Common myeloid progenitor, CD34-positive (primary cell): ENCODE measurements at regions not wholly inside any gene's neighbourhood (a gene's known extent, or its start where the extent isn't known, plus 50 kb on each side); places are given as distances from the start of the nearest gene placed in this dataset.

Source experiments
- CTCF ChIA-PET: fragments of 350-600 bp; sonication (Branson Sonifier 250); formaldehyde crosslinking; loops from one replicate; lab custom pipeline; 2021; ENCODE audit warnings: antibody characterized with exemption; lab: Charles Lee
- POLR2A ChIA-PET: fragments of 350-600 bp; sonication (Branson Sonifier 250); formaldehyde crosslinking; loops from one replicate; lab custom pipeline; 2021; ENCODE audit warnings: antibody characterized with exemption; lab: Charles Lee
- DNase-seq, 3 donors: peaks; one replicate each; pipeline versions ENCODE4 v3.0.0 to v3.0.0-alpha.2; 2013
- H3K27ac ChIP-seq, 2 experiments: 1 replicate in 1 of 2; 2 replicates in 1 of 2; pipeline ENCODE4 v1.7.0; 2013; ENCODE audit warnings: inconsistent platforms in 2 of 2, low read length in 2 of 2, mild to moderate bottlenecking in 2 of 2, low read depth in 1 of 2, moderate library complexity in 1 of 2; ENCODE audit not compliant: severe bottlenecking in 2 of 2, insufficient read depth in 1 of 2, poor library complexity in 1 of 2
- H3K27me3 ChIP-seq, 5 experiments: replicated peaks in 2 of 5; 1 replicate in 3 of 5; 2 replicates in 2 of 5; pipeline versions ENCODE4 v1.6.1 to v1.7.0; 2013; ENCODE audit warnings: low read length in 4 of 5, mild to moderate bottlenecking in 2 of 5, moderate library complexity in 2 of 5, inconsistent platforms in 1 of 5; ENCODE audit not compliant: insufficient read depth in 5 of 5, control insufficient read depth in 4 of 5
- H3K36me3 ChIP-seq, 4 experiments: 1 replicate in 2 of 4; 2 replicates in 2 of 4; pipeline versions ENCODE4 v1.6.1 to v1.7.0; 2013; ENCODE audit warnings: low read length in 3 of 4, control low read depth in 1 of 4, mild to moderate bottlenecking in 1 of 4; ENCODE audit not compliant: control insufficient read depth in 4 of 4, insufficient read depth in 4 of 4
- H3K4me1 ChIP-seq, 4 experiments: 1 replicate in 3 of 4; 2 replicates in 1 of 4; pipeline versions ENCODE4 v1.6.1 to v1.7.1; 2013; ENCODE audit warnings: low read length in 3 of 4, mild to moderate bottlenecking in 3 of 4, control low read depth in 1 of 4, inconsistent platforms in 1 of 4, moderate library complexity in 1 of 4; ENCODE audit not compliant: control insufficient read depth in 4 of 4, insufficient read depth in 4 of 4; ENCODE audit errors: control extremely low read depth in 1 of 4
- H3K4me3 ChIP-seq, 7 experiments: 1 replicate in 4 of 7; 2 replicates in 3 of 7; pipeline versions ENCODE4 v1.5.1 to v1.7.0; 2013; ENCODE audit warnings: mild to moderate bottlenecking in 7 of 7, low read length in 6 of 7, moderate library complexity in 6 of 7, inconsistent platforms in 2 of 7, low read depth in 2 of 7, control low read depth in 1 of 7; ENCODE audit not compliant: insufficient read depth in 4 of 7, control insufficient read depth in 1 of 7; ENCODE audit errors: extremely low read depth in 1 of 7
- H3K9me3 ChIP-seq, 5 experiments: 1 replicate in 4 of 5; 2 replicates in 1 of 5; pipeline versions ENCODE4 v1.6.1 to v1.7.1; 2013; ENCODE audit warnings: low read length in 4 of 5, mild to moderate bottlenecking in 2 of 5, inconsistent platforms in 1 of 5, low read depth in 1 of 5, moderate library complexity in 1 of 5; ENCODE audit not compliant: control insufficient read depth in 4 of 5, insufficient read depth in 2 of 5; ENCODE audit errors: control extremely low read depth in 1 of 5
- WGBS: methylation state at CpG from one replicate; pipeline ENCODE4 v1.1.5; 2013; ENCODE audit not compliant: insufficient coverage; 5-methylcytosine and 5-hydroxymethylcytosine counted together

GRCh38 chr13:50195045-50195444, 179.8 kb downstream of the KCNRG start:
- DNase-seq: no peak
- H3K27ac ChIP-seq: no peak overlapping the region
- peaks cover 0 to 3% (median under 1%) of the 10 kb centered on the region in 4 experiments for H3K4me1 ChIP-seq
- no peaks in the 10 kb centered on the region for H3K9me3 ChIP-seq
- H3K27me3 ChIP-seq: no peaks in the 10 kb centered on the region
- H3K4me3 ChIP-seq: no peak overlapping the region
- CTCF ChIA-PET: no interaction called here
- POLR2A ChIA-PET: no interaction called here
- WGBS: 100% methylated on average over 2 of the region's 4 CpGs
- no peaks in the 10 kb centered on the region for H3K36me3 ChIP-seq

GRCh38 chr13:50196118-50196517, 180.9 kb downstream of the KCNRG start:
- CTCF ChIA-PET: interaction anchor here (1.3 kb wide), 1 partner anchor 13 kb away, joined by 3 read pairs; no protein-coding TSS in a partner anchor
- Histone ChIP-seq H3K4me1 (peaks cover 0 to 3% (median under 1%) of the 10 kb centered on the region in 4 experiments), H3K27ac (no peak overlapping the region), H3K9me3 (no peaks in the 10 kb centered on the region), H3K27me3 (no peaks in the 10 kb centered on the region), H3K36me3 (no peaks in the 10 kb centered on the region), H3K4me3 (no peak overlapping the region)
- no peak for DNase-seq
- 93% methylated on average over 2 of the region's 3 CpGs for WGBS
- POLR2A ChIA-PET: no interaction called here

GRCh38 chr13:50197705-50198104, 182.5 kb downstream of the KCNRG start:
- WGBS: 95% methylated on average over 2 of the region's 2 CpGs
- H3K9me3 ChIP-seq: no peaks in the 10 kb centered on the region
- H3K4me1 ChIP-seq: peaks cover 0 to 3% (median under 1%) of the 10 kb centered on the region in 4 experiments
- no peak overlapping the region for H3K4me3 ChIP-seq
- no peaks in the 10 kb centered on the region for H3K36me3 ChIP-seq
- ChIA-PET POLR2A (no interaction called here), CTCF (no interaction called here)
- H3K27me3 ChIP-seq: no peaks in the 10 kb centered on the region
- DNase-seq: no peak
- H3K27ac ChIP-seq: no peak overlapping the region

- H3K9me3 ChIP-seq: no peaks in the 10 kb centered on the region
- H3K4me3 ChIP-seq: no peak overlapping the region
- H3K4me1 ChIP-seq: peaks cover 0 to 3% (median 0%) of the 10 kb centered on the region in 4 experiments
- no peaks in the 10 kb centered on the region for H3K36me3 ChIP-seq
- ChIA-PET CTCF (interaction anchor here (0.7 kb wide), 1 partner anchor 669 kb away, joined by 3 read pairs; no protein-coding TSS in a partner anchor), POLR2A (no interaction called here)
- peak; percentile 8 to 50 (median 44) for DNase-seq
- no peak overlapping the region for H3K27ac ChIP-seq
- no peaks in the 10 kb centered on the region for H3K27me3 ChIP-seq
- WGBS: 85% methylated on average over 2 of the region's 2 CpGs
Measured at GRCh38 chr13:50198508-50198907, 183.3 kb downstream of the KCNRG start.

GRCh38 chr13:50200569-50200968, 185.3 kb downstream of the KCNRG start:
- Histone ChIP-seq H3K36me3 (no peaks in the 10 kb centered on the region), H3K27ac (no peak overlapping the region), H3K4me3 (no peak overlapping the region), H3K4me1 (peaks cover 0 to 3% (median 0%) of the 10 kb centered on the region in 4 experiments), H3K9me3 (no peaks in the 10 kb centered on the region), H3K27me3 (no peaks in the 10 kb centered on the region)
- no peak for DNase-seq
- POLR2A ChIA-PET: no interaction called here
- CTCF ChIA-PET: interaction anchor here (1.9 kb wide), 1 partner anchor 11 kb away, joined by 7 read pairs; no protein-coding TSS in a partner anchor
- WGBS: no CpG with 5 or more reads among the region's 3 CpGs

GRCh38 chr13:50200988-50201387, 185.7 kb downstream of the KCNRG start:
- H3K36me3 ChIP-seq: no peaks in the 10 kb centered on the region
- no peaks in the 10 kb centered on the region for H3K9me3 ChIP-seq
- H3K4me1 ChIP-seq: peaks cover 0 to 3% (median 0%) of the 10 kb centered on the region in 4 experiments
- no peak overlapping the region for H3K4me3 ChIP-seq
- DNase-seq: no peak
- ChIA-PET CTCF (interaction anchor here (1.9 kb wide), 1 partner anchor 12 kb away, joined by 7 read pairs; no protein-coding TSS in a partner anchor), POLR2A (no interaction called here)
- no peak overlapping the region for H3K27ac ChIP-seq
- H3K27me3 ChIP-seq: no peaks in the 10 kb centered on the region
- 100% methylated on average over 3 of the region's 3 CpGs for WGBS

- Histone ChIP-seq H3K9me3 (no peaks in the 10 kb centered on the region), H3K27me3 (no peaks in the 10 kb centered on the region), H3K36me3 (no peaks in the 10 kb centered on the region), H3K4me3 (no peak overlapping the region), H3K27ac (no peak overlapping the region), H3K4me1 (peaks cover 0 to 3% (median 0%) of the 10 kb centered on the region in 4 experiments)
- no peak for DNase-seq
- POLR2A ChIA-PET: interaction anchor here (0.6 kb wide), 1 partner anchor 15 kb away, joined by 5 read pairs; no protein-coding TSS in a partner anchor
- 100% methylated on average over 3 of the region's 4 CpGs for WGBS
- CTCF ChIA-PET: interaction anchor here (1.0 kb wide), 1 partner anchor 329 kb away, joined by 3 read pairs; no protein-coding TSS in a partner anchor
Measured at GRCh38 chr13:50202485-50202884, 187.2 kb downstream of the KCNRG start.
